ENCODE measurements at regions not wholly inside any gene's neighbourhood (a gene's known extent, or its start where the extent isn't known, plus 50 kb on each side); places are given as distances from the start of the nearest gene placed in this dataset.
"Not testable (repeated sequence)": the region's sequence is repeated elsewhere in the genome, so short reads cannot be mapped to it uniquely, and the experiment has no call there.

- TF ChIP-seq POLR2A (IDR thresholded peaks at IDR 0.05; ENCODE audit: low read depth, low read length); TAF1 (IDR thresholded peaks at IDR 0.05; ENCODE audit: borderline replicate concordance, low read depth, low read length): not testable (repeated sequence)
Measured at GRCh38 chr15:47077846-47078245, 639.5 kb upstream of the SEMA6D start.

Measured in GM12892 (cell line).